ENCODE measurements at regions not wholly inside any gene's neighbourhood (a gene's known extent, or its start where the extent isn't known, plus 50 kb on each side); places are given as distances from the start of the nearest gene placed in this dataset.

DNA sequence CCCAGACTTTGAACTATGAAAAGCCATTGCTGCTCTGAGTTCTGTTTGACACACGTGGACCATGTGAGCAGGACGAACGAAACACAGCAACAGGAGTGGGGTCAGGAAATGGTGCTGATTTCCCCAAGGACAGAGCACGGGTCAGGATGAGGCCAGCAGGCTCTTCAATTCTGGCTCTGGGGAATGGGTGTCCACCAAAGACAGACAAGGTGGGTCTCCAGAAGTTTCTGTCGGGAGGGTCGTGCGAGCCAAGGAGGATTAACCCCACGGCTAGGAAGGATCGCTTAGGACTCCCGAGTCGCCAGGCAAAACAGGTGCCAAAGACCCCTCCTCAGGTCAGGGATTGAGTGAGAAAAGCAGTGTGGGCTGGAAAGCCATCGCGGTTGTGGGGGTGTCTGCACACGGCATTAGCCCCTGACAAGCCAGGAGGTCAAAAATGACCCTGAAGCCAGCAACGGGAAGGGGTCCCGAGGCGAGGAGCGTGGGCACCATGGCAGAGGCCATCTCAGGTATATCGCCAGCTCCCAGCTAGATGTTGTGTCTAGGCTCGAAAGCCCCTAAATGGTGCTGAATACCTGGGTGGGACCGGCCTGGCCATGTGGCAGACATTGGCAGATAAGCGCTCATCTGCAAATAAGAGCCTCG, 213.9 kb upstream of the SALL3 start:
- DNase-seq (ENCODE audit: low spot score in 2 of 2), result no peak
- no peaks in the 10 kb centered on the region for H3K9me3 ChIP-seq
- H3K4me1 ChIP-seq, result no peaks in the 10 kb centered on the region
- no peaks in the 10 kb centered on the region for H3K36me3 ChIP-seq (replicated peaks)
- H3K4me3 ChIP-seq, result no peak overlapping the region
- in situ Hi-C loops (cut with MboI; ENCODE audit: low sequenced_read_pairs), result no loop called here
- no peaks in the 10 kb centered on the region for H3K27me3 ChIP-seq (ENCODE audit: low read depth)

- no peak for DNase-seq (ENCODE audit: low spot score in 2 of 2)
- H3K4me1 ChIP-seq, result no peaks in the 10 kb centered on the region
- H3K27me3 ChIP-seq (ENCODE audit: low read depth), result no peaks in the 10 kb centered on the region
- no peaks in the 10 kb centered on the region for H3K36me3 ChIP-seq (replicated peaks)
- no peaks in the 10 kb centered on the region for H3K9me3 ChIP-seq
- in situ Hi-C loops (cut with MboI; ENCODE audit: low sequenced_read_pairs), result no loop called here
- H3K4me3 ChIP-seq, result no peak overlapping the region
Observed at GRCh38 chr18:78766651-78767533, 212.7 kb upstream of the SALL3 start.

- no peak overlapping the region for H3K4me3 ChIP-seq
- H3K36me3 ChIP-seq (replicated peaks), result no peaks in the 10 kb centered on the region
- no peaks in the 10 kb centered on the region for H3K27me3 ChIP-seq (ENCODE audit: low read depth)
- DNase-seq (ENCODE audit: low spot score in 2 of 2), result no peak
- H3K4me1 ChIP-seq, result no peaks in the 10 kb centered on the region
- in situ Hi-C loops (cut with MboI; ENCODE audit: low sequenced_read_pairs), result no loop called here
- no peaks in the 10 kb centered on the region for H3K9me3 ChIP-seq
Observed at GRCh38 chr18:78767648-78768071, 212.0 kb upstream of the SALL3 start.

DNA sequence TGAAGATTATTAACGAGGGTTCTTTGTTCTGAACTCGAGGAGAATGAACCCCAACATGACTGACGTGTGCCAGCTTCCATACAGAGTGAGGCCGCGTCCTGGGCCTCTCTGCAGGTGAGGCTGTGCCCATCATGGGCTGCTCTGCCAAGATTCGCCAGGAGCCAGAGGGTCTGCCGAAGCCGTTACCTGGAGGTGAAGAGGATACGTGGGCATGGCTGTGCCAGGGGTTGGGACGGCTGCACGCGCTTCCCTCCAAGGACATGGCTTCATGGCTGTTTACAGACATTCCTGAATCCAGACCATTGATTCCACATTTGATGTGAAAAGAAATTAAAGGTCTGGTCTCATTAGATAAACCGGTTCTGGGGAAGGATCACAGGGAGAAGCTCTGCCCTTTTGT, 211.4 kb upstream of the SALL3 start:
- DNase-seq (ENCODE audit: low spot score in 2 of 2), result no peak
- in situ Hi-C loops (cut with MboI; ENCODE audit: low sequenced_read_pairs), result no loop called here
- Histone ChIP-seq H3K27me3 (ENCODE audit: low read depth) (no peaks in the 10 kb centered on the region), H3K4me3 (no peak overlapping the region), H3K36me3 (replicated peaks) (no peaks in the 10 kb centered on the region), H3K4me1 (no peaks in the 10 kb centered on the region), H3K9me3 (no peaks in the 10 kb centered on the region)

- no peak for DNase-seq (ENCODE audit: low spot score in 2 of 2)
- H3K36me3 ChIP-seq (replicated peaks), result no peaks in the 10 kb centered on the region
- in situ Hi-C loops (cut with MboI; ENCODE audit: low sequenced_read_pairs), result no loop called here
Observed at GRCh38 chr18:78768656-78769501, 210.7 kb upstream of the SALL3 start.

DNA sequence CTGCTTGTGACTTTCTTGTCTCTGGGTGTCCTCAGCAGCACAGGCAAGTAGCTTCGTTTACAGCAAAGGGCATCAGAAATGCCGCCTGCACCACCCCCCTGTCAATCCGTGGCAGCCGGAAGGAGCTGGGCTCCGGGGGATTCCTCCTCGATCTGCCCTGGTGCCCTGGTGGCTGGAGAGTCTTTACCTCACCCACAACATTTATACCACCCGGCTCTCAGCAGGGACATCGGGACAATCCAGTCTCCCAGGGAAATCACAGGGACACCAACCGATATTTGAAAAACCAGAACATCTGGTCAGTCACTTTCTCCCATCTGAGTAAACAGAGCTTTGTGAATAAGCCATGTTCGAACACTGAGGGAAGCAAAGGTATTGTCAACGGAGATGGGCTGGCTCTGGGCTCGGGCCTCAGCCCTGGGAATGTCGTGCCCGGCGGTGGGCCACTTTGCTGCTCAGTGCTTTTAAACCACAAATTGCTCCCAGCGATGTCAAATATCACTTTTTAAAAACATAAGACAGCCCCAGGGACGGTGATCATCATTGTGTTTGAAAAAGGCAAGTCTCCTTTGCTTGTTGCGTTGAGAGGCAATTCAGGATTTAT, 210.0 kb upstream of the SALL3 start:
- DNase-seq (ENCODE audit: low spot score in 2 of 2), result no peak
- in situ Hi-C loops (cut with MboI; ENCODE audit: low sequenced_read_pairs), result no loop called here
- no peak overlapping the region for H3K4me3 ChIP-seq
- H3K36me3 ChIP-seq (replicated peaks), result no peaks in the 10 kb centered on the region
- H3K4me1 ChIP-seq, result peaks cover 4% of the 10 kb centered on the region; the same call in 1 of the 2 replicates
- H3K9me3 ChIP-seq, result no peaks in the 10 kb centered on the region
- no peaks in the 10 kb centered on the region for H3K27me3 ChIP-seq (ENCODE audit: low read depth)

More at GRCh38 chr18:78768656-78769501, 210.7 kb upstream of the SALL3 start:
- Histone ChIP-seq H3K9me3 (no peaks in the 10 kb centered on the region), H3K4me3 (no peak overlapping the region), H3K27me3 (ENCODE audit: low read depth) (no peaks in the 10 kb centered on the region), H3K4me1 (peaks cover under 1% of the 10 kb centered on the region; the same call in 1 of the 2 replicates)

- no peak overlapping the region for H3K4me3 ChIP-seq
- in situ Hi-C loops (cut with MboI; ENCODE audit: low sequenced_read_pairs), result no loop called here
- peaks cover 4% of the 10 kb centered on the region; the same call in 1 of the 2 replicates for H3K4me1 ChIP-seq
- H3K9me3 ChIP-seq, result no peaks in the 10 kb centered on the region
- no peak for DNase-seq (ENCODE audit: low spot score in 2 of 2)
- H3K36me3 ChIP-seq (replicated peaks), result no peaks in the 10 kb centered on the region
- no peaks in the 10 kb centered on the region for H3K27me3 ChIP-seq (ENCODE audit: low read depth)
Observed at GRCh38 chr18:78770139-78770822, 209.3 kb upstream of the SALL3 start.

- peaks cover 4% of the 10 kb centered on the region; the same call in 1 of the 2 replicates for H3K4me1 ChIP-seq
- DNase-seq (ENCODE audit: low spot score in 2 of 2), result no peak
- no peak overlapping the region for H3K4me3 ChIP-seq
- in situ Hi-C loops (cut with MboI; ENCODE audit: low sequenced_read_pairs), result no loop called here
- no peaks in the 10 kb centered on the region for H3K27me3 ChIP-seq (ENCODE audit: low read depth)
- H3K9me3 ChIP-seq, result no peaks in the 10 kb centered on the region
- no peaks in the 10 kb centered on the region for H3K36me3 ChIP-seq (replicated peaks)
Observed at GRCh38 chr18:78770823-78771139, 208.8 kb upstream of the SALL3 start.

- DNase-seq (ENCODE audit: low spot score in 2 of 2), result no peak
- no peaks in the 10 kb centered on the region for H3K9me3 ChIP-seq
- no peak overlapping the region for H3K4me3 ChIP-seq
- H3K4me1 ChIP-seq, result peaks cover 4% of the 10 kb centered on the region; the same call in 1 of the 2 replicates
- in situ Hi-C loops (cut with MboI; ENCODE audit: low sequenced_read_pairs), result no loop called here
- H3K36me3 ChIP-seq (replicated peaks), result no peaks in the 10 kb centered on the region
- H3K27me3 ChIP-seq (ENCODE audit: low read depth), result no peaks in the 10 kb centered on the region
Observed at GRCh38 chr18:78771496-78772359, 207.9 kb upstream of the SALL3 start.

GRCh38 chr18:78772360-78773302, 207.0 kb upstream of the SALL3 start:
- Histone ChIP-seq H3K9me3 (no peaks in the 10 kb centered on the region), H3K36me3 (replicated peaks) (no peaks in the 10 kb centered on the region), H3K27me3 (ENCODE audit: low read depth) (no peaks in the 10 kb centered on the region), H3K4me1 (peaks cover 4% of the 10 kb centered on the region; the same call in 1 of the 2 replicates), H3K4me3 (no peak overlapping the region)
- in situ Hi-C loops (cut with MboI; ENCODE audit: low sequenced_read_pairs), result no loop called here
- DNase-seq (ENCODE audit: low spot score in 2 of 2), result no peak

DNA sequence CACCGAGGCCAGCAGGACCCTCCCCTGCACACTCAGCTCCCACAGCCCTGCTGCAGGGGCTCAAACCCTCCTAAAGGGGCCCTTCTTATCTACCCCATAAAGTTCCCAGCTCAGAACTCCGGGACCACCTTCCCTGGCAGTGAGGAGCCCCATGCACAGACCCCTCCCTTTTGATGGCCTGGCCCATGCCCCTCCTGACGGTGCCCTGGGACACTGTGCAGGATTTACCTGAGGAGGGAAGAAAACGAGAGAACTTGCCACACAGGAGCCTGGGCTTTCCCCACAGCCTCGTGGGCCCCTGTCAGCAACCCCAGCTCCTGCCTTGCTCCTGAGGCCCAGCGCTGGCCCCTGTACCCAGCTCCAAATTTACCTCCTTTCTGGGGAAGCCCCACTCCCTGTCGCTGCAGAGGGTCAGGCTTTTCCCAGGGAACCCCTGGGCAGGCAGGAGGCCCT, 206.3 kb upstream of the SALL3 start:
- Histone ChIP-seq H3K9me3 (no peaks in the 10 kb centered on the region), H3K36me3 (replicated peaks) (no peaks in the 10 kb centered on the region), H3K27me3 (ENCODE audit: low read depth) (no peaks in the 10 kb centered on the region), H3K4me1 (peaks cover 4% of the 10 kb centered on the region; the same call in 1 of the 2 replicates), H3K4me3 (no peak overlapping the region)
- in situ Hi-C loops (cut with MboI; ENCODE audit: low sequenced_read_pairs), result no loop called here
- DNase-seq (ENCODE audit: low spot score in 2 of 2), result no peak
